Neuronal stem cell (in vitro differentiated cells): ENCODE measurements at regions not wholly inside any gene's neighbourhood (a gene's known extent, or its start where the extent isn't known, plus 50 kb on each side); places are given as distances from the start of the nearest gene placed in this dataset.

Experiments
- DNase-seq: peaks from one replicate; pipeline ENCODE4 v3.0.0-alpha.2; 2013; ENCODE audit warnings: low spot score
- H2AFZ ChIP-seq: one replicate; pipeline ENCODE4 v1.6.1; 2013; ENCODE audit warnings: mild to moderate bottlenecking, low read length, inconsistent platforms
- H2AK5ac ChIP-seq: 2 replicates; pipeline ENCODE4 v1.6.1; 2013; ENCODE audit warnings: low read depth, mild to moderate bottlenecking, inconsistent platforms, low read length, moderate library complexity, mixed read lengths
- H2BK120ac ChIP-seq: 2 replicates; pipeline ENCODE4 v1.6.1; 2013; ENCODE audit warnings: low read depth, mild to moderate bottlenecking, inconsistent platforms, low read length, moderate library complexity, mixed read lengths
- H2BK12ac ChIP-seq: one replicate; pipeline ENCODE4 v1.6.1; 2013; ENCODE audit warnings: low read length, inconsistent platforms
- H2BK15ac ChIP-seq: 2 replicates; pipeline ENCODE4 v1.6.1; 2013; ENCODE audit warnings: mild to moderate bottlenecking, low read length, inconsistent platforms, mixed read lengths
- H2BK5ac ChIP-seq: one replicate; pipeline ENCODE4 v1.6.1; 2013; ENCODE audit warnings: inconsistent platforms, mild to moderate bottlenecking, low read length, moderate library complexity
- H3K14ac ChIP-seq: one replicate; pipeline ENCODE4 v1.6.1; 2013; ENCODE audit warnings: low read length, inconsistent platforms
- H3K18ac ChIP-seq: 2 replicates; pipeline ENCODE4 v1.6.1; 2013; ENCODE audit warnings: low read length, inconsistent platforms
- H3K23ac ChIP-seq: 2 replicates; pipeline ENCODE4 v1.6.1; 2013; ENCODE audit warnings: low read depth, mild to moderate bottlenecking, mixed read lengths, low read length, inconsistent platforms; ENCODE audit not compliant: poor library complexity
- H3K27ac ChIP-seq: replicated peaks from 3 replicates; pipeline ENCODE4 v1.5.1; 2013; ENCODE audit warnings: low read length, inconsistent platforms
- H3K27me3 ChIP-seq, 3 experiments: 2 replicates each; pipeline ENCODE4 v1.6.1; 2013; ENCODE audit warnings: low read length in 3 of 3, mild to moderate bottlenecking in 2 of 3, inconsistent platforms in 1 of 3, low read depth in 1 of 3, mixed read lengths in 1 of 3, moderate library complexity in 1 of 3; ENCODE audit not compliant: control insufficient read depth in 3 of 3, insufficient read depth in 3 of 3
- H3K36me3 ChIP-seq, 2 donors: replicated peaks in 1 of 2; 2 replicates each; pipeline ENCODE4 v1.6.1; 2013; ENCODE audit warnings: low read length in 2 of 2; ENCODE audit not compliant: control insufficient read depth in 2 of 2, insufficient read depth in 2 of 2
- H3K4ac ChIP-seq: 2 replicates; pipeline ENCODE4 v1.6.1; 2013; ENCODE audit warnings: inconsistent platforms, mild to moderate bottlenecking, low read length, moderate library complexity
- H3K4me1 ChIP-seq, 2 donors: 1 replicate in 1 of 2; 2 replicates in 1 of 2; pipeline ENCODE4 v1.6.1; 2013; ENCODE audit warnings: low read length in 2 of 2, low read depth in 1 of 2; ENCODE audit not compliant: control insufficient read depth in 2 of 2, insufficient read depth in 1 of 2
- H3K4me2 ChIP-seq: one replicate; pipeline ENCODE4 v1.6.1; 2013; ENCODE audit warnings: mild to moderate bottlenecking, low read length, inconsistent platforms; ENCODE audit not compliant: insufficient read depth, poor library complexity, severe bottlenecking
- H3K4me3 ChIP-seq, 2 donors: 2 replicates each; pipeline ENCODE4 v1.5.1; 2013; ENCODE audit warnings: low read length in 2 of 2, mild to moderate bottlenecking in 2 of 2, inconsistent platforms in 1 of 2, moderate library complexity in 1 of 2
- H3K79me1 ChIP-seq: one replicate; pipeline ENCODE4 v1.6.1; 2013; ENCODE audit warnings: low read depth, mild to moderate bottlenecking, inconsistent platforms, low read length, moderate library complexity
- H3K9ac ChIP-seq: one replicate; pipeline ENCODE4 v1.6.1; 2013; ENCODE audit warnings: mild to moderate bottlenecking, low read depth, low read length, inconsistent platforms; ENCODE audit not compliant: poor library complexity
- H3K9me3 ChIP-seq, 2 donors: replicated peaks in 1 of 2; 2 replicates each; pipeline versions ENCODE3 to v1.6.1; 2013; ENCODE audit warnings: low read length in 2 of 2, mild to moderate bottlenecking in 2 of 2, inconsistent platforms in 1 of 2, low read depth in 1 of 2, mixed read lengths in 1 of 2, moderate library complexity in 1 of 2; ENCODE audit not compliant: control insufficient read depth in 2 of 2, insufficient read depth in 1 of 2
- H4K8ac ChIP-seq: one replicate; pipeline ENCODE4 v1.6.1; 2013; ENCODE audit warnings: low read depth, mild to moderate bottlenecking, inconsistent platforms, low read length, moderate library complexity
- H4K91ac ChIP-seq: one replicate; pipeline ENCODE4 v1.6.1; 2013; ENCODE audit warnings: low read length, low read depth, mild to moderate bottlenecking, inconsistent platforms; ENCODE audit not compliant: poor library complexity
- WGBS, 2 donors: extraction: QIAGEN DNeasy Blood & Tissue Kit; methylation state at CpG; one replicate each; pipeline ENCODE4 v1.1.7; 2013; ENCODE audit warnings: missing lambda C conversion rate in 2 of 2, mixed read lengths in 1 of 2; ENCODE audit not compliant: insufficient read length in 2 of 2, insufficient replicate concordance in 1 of 2; ENCODE audit errors: extremely low coverage in 2 of 2; 5-methylcytosine and 5-hydroxymethylcytosine counted together

DNA sequence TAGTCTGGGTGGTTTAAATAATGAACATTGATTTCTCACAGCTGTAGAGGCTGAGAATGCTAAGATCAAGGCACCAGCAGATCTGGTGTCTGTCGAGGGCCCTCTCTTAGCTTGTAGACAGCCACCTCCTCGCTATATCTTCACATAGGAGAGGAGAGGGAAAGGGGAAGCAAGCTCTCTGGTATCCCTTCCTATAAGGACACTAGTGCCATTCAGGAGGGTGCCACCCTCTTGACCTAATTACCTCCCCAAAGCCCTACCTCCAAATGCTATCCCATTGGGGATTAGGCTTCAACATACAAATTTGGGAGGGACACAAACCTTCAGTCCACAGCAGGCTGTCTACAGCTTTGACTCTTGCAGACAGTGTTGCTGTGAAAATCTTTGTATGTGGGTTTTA, 76.7 kb downstream of the BOLA3 start:
- no peak overlapping the region for H3K27ac ChIP-seq
- H3K27me3 ChIP-seq, result no peaks in the 10 kb centered on the region
- H2AFZ ChIP-seq, result no peak overlapping the region
- H3K4ac ChIP-seq, result no peak overlapping the region
- H3K18ac ChIP-seq, result no peak overlapping the region
- no peak overlapping the region for H2BK15ac ChIP-seq
- DNase-seq, result no peak
- no peak overlapping the region for H3K9ac ChIP-seq
- no peak overlapping the region for H3K4me2 ChIP-seq
- no peak overlapping the region for H3K23ac ChIP-seq
- H2BK120ac ChIP-seq, result no peak overlapping the region
- WGBS, 2 donors, result no CpG with 5 or more reads among the region's 2 CpGs
- H2BK5ac ChIP-seq, result no peak overlapping the region
- no peak overlapping the region for H4K91ac ChIP-seq
- no peak overlapping the region for H2BK12ac ChIP-seq
- H3K36me3 ChIP-seq, result peaks cover 0 to 55% of the 10 kb centered on the region in 2 donors
- H2AK5ac ChIP-seq, result no peak overlapping the region
- no peaks in the 10 kb centered on the region for H3K4me1 ChIP-seq
- H3K14ac ChIP-seq, result no peak overlapping the region
- H4K8ac ChIP-seq, result no peak overlapping the region
- no peaks in the 10 kb centered on the region for H3K79me1 ChIP-seq
- peaks cover 0 to 3% of the 10 kb centered on the region in 2 donors for H3K9me3 ChIP-seq
- H3K4me3 ChIP-seq, result no peak overlapping the region

- Histone ChIP-seq H3K4me2 (no peak overlapping the region), H3K27me3 (no peaks in the 10 kb centered on the region), H2BK15ac (no peak overlapping the region), H4K91ac (no peak overlapping the region), H3K79me1 (no peaks in the 10 kb centered on the region), H3K4me1 (no peaks in the 10 kb centered on the region), H4K8ac (no peak overlapping the region), H2BK5ac (no peak overlapping the region), H3K4ac (no peak overlapping the region), H3K36me3 (peaks cover 0 to 59% of the 10 kb centered on the region in 2 donors), H3K18ac (no peak overlapping the region), H2BK120ac (no peak overlapping the region), H3K4me3 (no peak overlapping the region), H3K27ac (no peak overlapping the region), H3K9me3 (peaks cover 0 to 3% of the 10 kb centered on the region in 2 donors), H3K9ac (no peak overlapping the region), H2BK12ac (no peak overlapping the region), H3K23ac (no peak overlapping the region), H3K14ac (no peak overlapping the region), H2AK5ac (no peak overlapping the region), H2AFZ (no peak overlapping the region)
- WGBS, 2 donors, result no CpG with 5 or more reads among the region's 4 CpGs
- no peak for DNase-seq
These were observed 76.3 kb downstream of the BOLA3 start for GRCh38 chr2:74071426-74071825.

DNA sequence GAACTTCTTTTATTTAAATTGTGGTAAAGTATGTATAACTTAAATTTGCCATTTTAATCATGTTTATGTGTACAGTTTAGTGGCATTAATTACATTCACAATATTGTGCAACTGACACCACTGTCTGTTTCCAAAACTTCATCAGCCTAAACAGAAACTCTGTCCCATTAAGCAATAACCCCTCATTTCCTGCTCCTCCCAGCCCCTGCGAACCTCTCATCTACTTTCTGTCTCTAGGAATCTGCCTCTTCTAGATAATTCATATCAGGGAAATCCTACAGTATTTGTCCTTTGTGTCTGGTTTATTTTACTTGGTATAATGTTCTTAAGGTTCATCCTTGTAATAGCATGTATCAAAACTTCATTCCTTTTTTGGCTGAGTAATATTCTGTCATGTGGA, 75.1 kb downstream of the BOLA3 start:
- peaks cover 0 to 5% of the 10 kb centered on the region in 2 donors for H3K4me1 ChIP-seq
- H3K36me3 ChIP-seq, result peaks cover under 1 to 68% of the 10 kb centered on the region in 2 donors
- peaks cover 0 to 3% of the 10 kb centered on the region in 2 donors for H3K9me3 ChIP-seq
- H2AFZ ChIP-seq, result no peak overlapping the region
- no peak overlapping the region for H3K27ac ChIP-seq
- no peak overlapping the region for H4K91ac ChIP-seq
- H3K4me3 ChIP-seq, result no peak overlapping the region
- no peak overlapping the region for H2AK5ac ChIP-seq
- no peak overlapping the region for H3K9ac ChIP-seq
- H3K27me3 ChIP-seq, result peaks cover 0 to under 1% (median 0%) of the 10 kb centered on the region in 3 experiments
- no peak overlapping the region for H2BK5ac ChIP-seq
- H3K4me2 ChIP-seq, result no peak overlapping the region
- no peak overlapping the region for H2BK15ac ChIP-seq
- H3K14ac ChIP-seq, result no peak overlapping the region
- H4K8ac ChIP-seq, result no peak overlapping the region
- H3K18ac ChIP-seq, result no peak overlapping the region
- no peak overlapping the region for H3K23ac ChIP-seq
- no peak for DNase-seq
- no peak overlapping the region for H2BK120ac ChIP-seq
- no CpG with 5 or more reads among the region's 1 CpG for WGBS, 2 donors
- no peak overlapping the region for H3K4ac ChIP-seq
- H3K79me1 ChIP-seq, result peaks cover 1% of the 10 kb centered on the region
- no peak overlapping the region for H2BK12ac ChIP-seq

DNA sequence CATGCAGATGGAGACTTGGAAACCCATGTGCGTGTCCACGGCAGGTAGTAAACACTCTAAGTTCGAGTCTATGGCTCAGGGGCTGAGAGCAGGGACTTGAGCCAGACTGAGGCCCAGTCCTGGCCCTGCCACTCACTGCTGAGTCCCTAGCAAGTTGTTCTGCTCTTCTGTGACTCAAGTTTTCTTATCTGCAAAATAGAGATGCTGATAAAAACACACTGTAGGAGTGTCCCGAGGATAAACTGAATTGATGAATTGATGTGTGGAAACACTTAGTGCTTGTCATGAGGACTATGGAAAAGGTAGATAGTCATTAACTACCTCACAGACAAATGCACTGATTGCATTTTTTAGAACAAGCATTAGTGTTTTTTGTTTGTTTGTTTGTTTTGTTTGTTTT, 73.2 kb downstream of the BOLA3 start:
- Histone ChIP-seq H2AK5ac (no peak overlapping the region), H3K4me2 (no peak overlapping the region), H2BK5ac (no peak overlapping the region), H3K9me3 (peaks cover 0 to 1% of the 10 kb centered on the region in 2 donors), H2BK120ac (no peak overlapping the region), H4K8ac (no peak overlapping the region), H3K4me3 (no peak overlapping the region), H3K27me3 (peaks cover 0 to 2% (median 0%) of the 10 kb centered on the region in 3 experiments), H3K9ac (no peak overlapping the region), H4K91ac (no peak overlapping the region), H3K4ac (no peak overlapping the region), H3K18ac (no peak overlapping the region), H3K4me1 (peaks cover 0 to 6% of the 10 kb centered on the region in 2 donors), H2BK15ac (no peak overlapping the region), H3K79me1 (peaks cover 2% of the 10 kb centered on the region), H3K14ac (no peak overlapping the region), H2BK12ac (no peak overlapping the region), H3K27ac (no peak overlapping the region), H3K23ac (no peak overlapping the region), H3K36me3 (peaks cover 2 to 76% of the 10 kb centered on the region in 2 donors), H2AFZ (no peak overlapping the region)
- no peak for DNase-seq
- WGBS, 2 donors, result no CpG with 5 or more reads among the region's 4 CpGs
